Hepatocyte (in vitro differentiated cells): ENCODE measurements at regions not wholly inside any gene's neighbourhood (a gene's known extent, or its start where the extent isn't known, plus 50 kb on each side); places are given as distances from the start of the nearest gene placed in this dataset.

Source experiments
- DNase-seq: peaks from one replicate; pipeline ENCODE4 v3.0.0-alpha.2; 2016; ENCODE audit warnings: low spot score
- H2AFZ ChIP-seq: fragments of 200-600 bp; sonication (generic); 2 replicates; pipeline ENCODE4 v1.6.0; 2016; ENCODE audit warnings: antibody characterized with exemption, mild to moderate bottlenecking
- H3K27ac ChIP-seq: fragments of 200-600 bp; sonication (generic); 2 replicates; pipeline ENCODE4 v1.5.1; 2016; ENCODE audit warnings: mild to moderate bottlenecking
- H3K27me3 ChIP-seq: fragments of 200-600 bp; sonication (generic); 2 replicates; pipeline ENCODE4 v1.6.1; 2016
- H3K36me3 ChIP-seq: fragments of 200-600 bp; sonication (generic); replicated peaks from 2 replicates; pipeline ENCODE4 v1.5.1; 2016; ENCODE audit warnings: low read depth; ENCODE audit not compliant: insufficient read depth
- H3K4me1 ChIP-seq: fragments of 200-600 bp; sonication (generic); 2 replicates; pipeline ENCODE4 v1.5.1; 2016; ENCODE audit warnings: mild to moderate bottlenecking, moderate library complexity; ENCODE audit not compliant: insufficient read depth
- H3K4me2 ChIP-seq: fragments of 200-600 bp; sonication (generic); 2 replicates; pipeline ENCODE4 v1.6.0; 2016
- H3K4me3 ChIP-seq: fragments of 200-600 bp; sonication (generic); 2 replicates; pipeline ENCODE4 v1.5.1; 2016; ENCODE audit warnings: mild to moderate bottlenecking
- H3K79me2 ChIP-seq: fragments of 200-600 bp; sonication (generic); 2 replicates; pipeline ENCODE4 v1.6.0; 2017; ENCODE audit warnings: mild to moderate bottlenecking
- H3K9me2 ChIP-seq: fragments of 200-600 bp; sonication (generic); replicated peaks from 2 replicates; pipeline ENCODE4 v1.6.0; 2017; ENCODE audit warnings: mild to moderate bottlenecking; ENCODE audit not compliant: insufficient read depth
- H3K9me3 ChIP-seq: fragments of 200-600 bp; sonication (generic); 2 replicates; pipeline ENCODE4 v1.5.1; 2016; ENCODE audit warnings: low read depth, mild to moderate bottlenecking
- H4K20me1 ChIP-seq: fragments of 200-600 bp; sonication (generic); 2 replicates; pipeline ENCODE4 v1.6.0; 2016; ENCODE audit warnings: mild to moderate bottlenecking; ENCODE audit not compliant: insufficient read depth, poor library complexity, severe bottlenecking
- CTCF ChIP-seq: fragments of 200-600 bp; sonication (generic); IDR thresholded peaks from 2 replicates; pipeline ENCODE4 v1.5.1; 2016; ENCODE audit warnings: antibody characterized with exemption, mild to moderate bottlenecking; ENCODE audit not compliant: poor library complexity
- EZH2 ChIP-seq: fragments of 200-600 bp; sonication (generic); IDR thresholded peaks from 2 replicates; pipeline ENCODE4 v1.6.1; 2016; ENCODE audit warnings: antibody characterized with exemption, mild to moderate bottlenecking, borderline replicate concordance
- EZH2phosphoT487 ChIP-seq: fragments of 200-600 bp; sonication (generic); IDR thresholded peaks from one replicate; pipeline ENCODE4 v1.6.1; 2018; ENCODE audit warnings: antibody characterized with exemption, mild to moderate bottlenecking, low read depth, moderate library complexity; ENCODE audit not compliant: unreplicated experiment, severe bottlenecking
- WGBS: methylation state at CpG from one replicate; pipeline ENCODE4 v1.1.6; 2016; ENCODE audit warnings: low lambda C conversion rate; ENCODE audit errors: missing lambda C conversion rate; 5-methylcytosine and 5-hydroxymethylcytosine counted together

GRCh38 chr4:20181926-20182325 is 69.8 kb upstream of the SLIT2 start:
- Histone ChIP-seq H3K9me3 (no peaks in the 10 kb centered on the region), H3K27ac (no peak overlapping the region), H3K36me3 (no peaks in the 10 kb centered on the region), H3K4me3 (no peak overlapping the region), H4K20me1 (no peaks in the 10 kb centered on the region), H3K4me2 (no peak overlapping the region), H3K9me2 (no peaks in the 10 kb centered on the region), H3K79me2 (no peaks in the 10 kb centered on the region), H2AFZ (no peak overlapping the region), H3K4me1 (no peaks in the 10 kb centered on the region), H3K27me3 (no peaks in the 10 kb centered on the region)
- TF ChIP-seq CTCF (no peak), EZH2 (no peak), EZH2phosphoT487 (no peak)
- no peak for DNase-seq
- 76% methylated on average over 3 of the region's 3 CpGs for WGBS

GRCh38 chr4:20180509-20180908 is 71.2 kb upstream of the SLIT2 start:
- Histone ChIP-seq H4K20me1 (no peaks in the 10 kb centered on the region), H3K36me3 (no peaks in the 10 kb centered on the region), H3K4me2 (no peak overlapping the region), H3K27ac (no peak overlapping the region), H3K4me1 (no peaks in the 10 kb centered on the region), H3K4me3 (no peak overlapping the region), H2AFZ (no peak overlapping the region), H3K79me2 (no peaks in the 10 kb centered on the region), H3K9me3 (no peaks in the 10 kb centered on the region), H3K27me3 (no peaks in the 10 kb centered on the region), H3K9me2 (no peaks in the 10 kb centered on the region)
- TF ChIP-seq EZH2phosphoT487 (no peak), CTCF (no peak), EZH2 (no peak)
- no peak for DNase-seq

GRCh38 chr4:20178902-20179576 is 72.7 kb upstream of the SLIT2 start:
- no peaks in the 10 kb centered on the region for H3K4me1 ChIP-seq
- no peaks in the 10 kb centered on the region for H3K36me3 ChIP-seq
- H3K27ac ChIP-seq = no peak overlapping the region
- H3K9me3 ChIP-seq = no peaks in the 10 kb centered on the region
- TF ChIP-seq EZH2 (no peak), CTCF (no peak), EZH2phosphoT487 (no peak)
- no peak overlapping the region for H2AFZ ChIP-seq
- no peaks in the 10 kb centered on the region for H3K9me2 ChIP-seq
- no peak overlapping the region for H3K4me2 ChIP-seq
- no peak for DNase-seq
- 95% methylated on average over 21 of the region's 24 CpGs for WGBS
- H3K27me3 ChIP-seq = no peaks in the 10 kb centered on the region
- H3K4me3 ChIP-seq = no peak overlapping the region
- H3K79me2 ChIP-seq = no peaks in the 10 kb centered on the region
- no peaks in the 10 kb centered on the region for H4K20me1 ChIP-seq
